GM21360 (cell line): ENCODE measurements at regions not wholly inside any gene's neighbourhood (a gene's known extent, or its start where the extent isn't known, plus 50 kb on each side); places are given as distances from the start of the nearest gene placed in this dataset.

Experiments used
- ATAC-seq: cut with Tn5 transposase; IDR thresholded peaks from one replicate; pipeline ENCODE4 v1.9.1; 2021; ENCODE audit warnings: mild to moderate bottlenecking, moderate library complexity; ENCODE audit not compliant: unreplicated experiment

GRCh38 chr1:239538239-239538988 is 152.0 kb downstream of the CHRM3 start:
- ATAC-seq = no peak

DNA sequence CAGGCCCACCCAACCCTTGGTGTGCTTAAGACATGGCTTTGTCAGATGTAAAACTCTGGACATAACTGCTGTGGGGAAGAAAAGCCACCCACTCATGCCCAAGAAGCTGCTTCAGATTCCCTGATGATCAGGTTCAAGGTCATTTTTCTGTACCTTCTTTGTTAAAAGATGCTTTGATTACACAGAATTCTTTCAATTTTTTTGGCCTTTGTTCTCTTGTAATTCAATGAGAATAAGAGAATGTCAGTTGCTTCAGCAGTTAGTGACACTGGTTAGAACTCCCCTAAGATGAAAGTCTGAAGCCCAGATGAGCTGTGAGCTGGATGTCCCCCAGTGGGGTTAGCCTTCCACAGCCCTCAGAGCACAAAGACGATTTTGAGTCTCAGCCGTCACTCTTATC is 152.7 kb downstream of the CHRM3 start:
- no peak for ATAC-seq

DNA sequence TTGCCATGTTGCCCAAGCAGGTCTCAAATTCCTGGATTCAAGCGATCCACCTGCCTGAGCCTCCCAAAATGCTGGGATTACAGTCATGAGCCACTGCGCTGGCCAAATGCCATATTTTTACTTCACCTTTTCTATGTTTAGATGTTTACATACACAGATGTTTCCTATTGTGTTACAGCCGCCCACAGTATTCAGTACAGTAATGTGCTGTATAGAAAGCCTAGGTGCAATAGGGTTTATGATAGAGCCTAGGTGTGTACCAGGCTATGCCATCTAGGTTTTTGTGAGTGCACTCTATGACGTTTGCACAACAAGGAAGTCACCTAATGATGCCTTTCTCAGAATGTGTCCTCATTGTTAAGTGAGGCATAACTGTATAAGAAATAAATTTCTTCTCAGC is 153.4 kb downstream of the CHRM3 start:
- ATAC-seq = no peak

DNA sequence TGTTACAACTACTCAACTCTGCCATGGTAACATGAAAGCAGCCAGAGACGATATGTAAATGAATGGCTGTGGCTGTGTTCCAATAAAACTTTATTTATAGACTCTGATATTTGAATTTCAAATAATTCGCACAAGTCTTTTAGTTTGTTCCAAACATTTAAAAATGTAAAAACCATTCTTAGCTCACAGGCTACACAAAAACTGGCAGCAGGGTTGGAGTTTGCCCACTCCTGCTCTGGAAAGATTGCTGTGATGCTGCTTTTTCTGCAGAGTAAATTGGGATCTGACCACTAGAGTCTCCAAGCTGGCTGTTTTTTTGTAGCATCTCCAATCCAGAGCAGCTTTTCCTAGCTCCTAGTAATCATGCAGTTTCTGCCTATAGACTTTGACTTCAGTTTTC is 157.5 kb downstream of the CHRM3 start:
- no peak for ATAC-seq

DNA sequence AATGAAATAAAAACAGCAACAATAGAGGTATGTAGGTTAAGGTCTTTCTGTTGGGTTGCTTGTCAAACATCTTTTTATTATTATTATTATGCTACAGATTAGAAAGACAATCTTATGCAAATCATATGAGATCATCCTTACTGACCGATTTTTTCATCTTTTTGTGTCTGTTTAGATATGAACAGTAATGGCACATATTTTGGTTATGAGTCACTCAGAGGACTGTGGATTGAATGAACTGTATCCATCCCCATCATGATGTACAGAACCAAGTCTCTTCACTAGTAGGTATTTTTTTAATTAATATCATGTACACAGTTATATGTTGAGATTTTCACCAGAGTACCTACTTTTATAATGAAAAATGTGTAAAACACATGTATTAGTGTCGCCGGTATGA is 159.1 kb downstream of the CHRM3 start:
- no peak for ATAC-seq

DNA sequence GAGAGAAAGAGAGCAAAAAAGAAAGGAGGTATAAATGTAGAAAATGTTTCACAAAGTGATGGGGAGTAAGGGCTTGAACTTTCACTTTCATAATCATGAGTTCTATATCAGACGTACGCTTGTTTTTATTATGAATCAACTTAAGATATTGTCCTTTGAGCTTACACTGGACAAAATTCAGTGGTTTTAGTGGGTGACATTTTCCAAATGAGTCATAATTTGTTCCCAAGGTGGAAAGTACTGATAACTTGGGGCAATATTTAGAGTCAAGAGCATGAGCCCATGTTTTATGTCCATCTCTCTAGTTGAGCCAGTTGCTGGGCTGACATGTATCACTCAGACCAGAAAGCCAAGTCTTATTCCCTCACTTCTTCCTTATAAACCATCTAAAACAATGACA is 161.6 kb downstream of the CHRM3 start:
- ATAC-seq = no peak

DNA sequence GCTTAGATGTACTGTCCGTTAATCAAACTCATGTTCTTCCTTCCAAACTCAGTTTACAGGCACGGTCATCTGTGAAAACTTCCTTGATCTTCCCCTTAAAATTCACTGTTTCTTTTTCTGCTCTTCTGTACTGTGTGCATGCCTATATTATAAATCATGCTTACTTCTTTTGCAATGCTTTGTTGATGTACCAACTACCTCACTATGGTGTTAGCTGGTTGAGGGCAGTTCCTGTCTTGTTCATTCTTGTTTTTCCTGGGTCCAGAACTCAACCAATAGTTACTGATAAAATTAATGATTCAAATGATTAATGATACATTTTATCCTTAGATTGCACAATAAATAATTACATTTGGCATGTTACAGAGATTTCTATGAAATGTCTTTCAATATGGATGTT is 163.8 kb downstream of the CHRM3 start:
- ATAC-seq = no peak

- no peak for ATAC-seq
Observed at GRCh38 chr1:239555350-239555749, 169.0 kb downstream of the CHRM3 start.

GRCh38 chr1:239558559-239558958 is 172.2 kb downstream of the CHRM3 start:
- no peak for ATAC-seq

- no peak for ATAC-seq
Observed at GRCh38 chr1:239558991-239559390, 172.6 kb downstream of the CHRM3 start.

DNA sequence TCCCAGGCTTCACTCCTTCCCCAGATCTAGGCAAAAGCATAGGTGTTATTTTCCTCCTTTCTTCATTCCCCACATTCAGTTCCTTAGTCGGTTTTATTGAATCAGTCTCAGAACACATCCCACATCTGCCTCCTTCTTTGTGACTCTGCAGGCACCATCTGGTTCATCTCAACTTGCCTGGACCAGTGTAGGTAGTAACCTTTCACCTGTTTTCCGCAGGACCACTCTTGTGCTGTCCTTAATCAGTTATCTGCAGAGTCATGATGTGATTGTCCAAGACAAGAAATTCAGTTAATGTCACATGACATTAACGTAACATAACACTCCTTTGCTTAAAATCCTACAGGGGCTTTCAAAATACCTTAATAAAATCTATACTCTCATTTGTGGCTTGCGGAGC is 174.6 kb downstream of the CHRM3 start:
- no peak for ATAC-seq

DNA sequence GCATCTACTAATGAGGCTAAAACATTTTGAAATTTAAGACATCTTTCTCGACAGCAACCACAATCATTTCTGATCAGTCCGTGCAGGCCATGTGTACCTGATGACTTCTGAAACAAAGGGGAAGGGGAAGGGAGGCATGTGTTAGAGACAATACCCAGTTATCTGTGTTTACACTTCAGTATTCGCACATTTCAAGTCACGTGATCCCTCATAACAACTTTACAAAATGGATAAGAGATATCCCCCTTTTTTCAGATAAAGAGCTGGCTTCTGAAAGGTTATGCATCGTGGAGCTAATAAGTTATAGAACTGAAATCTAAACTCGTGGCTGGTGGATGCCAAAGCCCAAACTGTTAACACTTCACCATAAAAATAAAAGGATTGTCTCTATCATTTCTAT is 175.7 kb downstream of the CHRM3 start:
- no peak for ATAC-seq

- no peak for ATAC-seq
Observed at GRCh38 chr1:239563681-239564080, 177.3 kb downstream of the CHRM3 start.

DNA sequence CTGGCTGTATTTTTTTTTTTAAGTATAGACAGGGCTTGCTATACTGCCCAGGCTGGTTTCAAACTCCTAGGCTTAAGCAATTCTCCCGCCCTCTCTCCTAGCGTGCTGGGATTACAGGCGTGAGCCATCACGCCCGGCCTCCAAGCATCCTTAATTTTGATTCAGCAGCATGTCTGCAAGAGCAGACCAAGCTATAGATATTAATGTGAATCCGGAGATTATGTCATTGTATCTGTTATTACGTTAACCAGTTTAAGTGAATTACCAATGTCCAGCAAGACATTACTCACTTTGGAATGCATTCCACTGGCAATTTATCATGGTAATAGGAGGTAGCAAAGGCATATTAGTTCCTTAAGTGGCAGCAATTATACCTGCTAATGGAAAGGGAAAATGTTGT is 179.7 kb downstream of the CHRM3 start:
- ATAC-seq = no peak

- ATAC-seq = no peak
Observed at GRCh38 chr1:239570878-239571277, 184.5 kb downstream of the CHRM3 start.

DNA sequence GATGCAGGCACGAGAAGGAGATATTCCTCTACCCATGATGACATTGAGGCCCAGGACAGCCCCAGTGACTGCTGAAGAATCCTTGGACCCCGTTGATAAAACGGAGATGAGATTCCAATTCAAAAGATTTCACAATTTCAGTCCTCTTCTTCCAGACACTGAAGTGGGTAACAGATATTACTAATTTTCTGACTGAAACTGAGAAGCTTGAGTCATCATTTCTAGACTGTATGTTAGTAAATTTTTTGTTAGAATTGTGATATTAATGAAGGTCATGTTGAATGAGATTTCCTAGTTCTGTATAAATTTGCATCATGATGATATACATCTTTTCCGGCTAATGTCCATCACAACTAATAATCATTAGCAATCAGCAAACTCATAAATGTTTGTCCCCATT is 185.8 kb downstream of the CHRM3 start:
- ATAC-seq = no peak

- no peak for ATAC-seq
Observed at GRCh38 chr1:239574112-239574511, 187.7 kb downstream of the CHRM3 start.

- ATAC-seq = no peak
Observed at GRCh38 chr1:239575113-239575512, 188.7 kb downstream of the CHRM3 start.

DNA sequence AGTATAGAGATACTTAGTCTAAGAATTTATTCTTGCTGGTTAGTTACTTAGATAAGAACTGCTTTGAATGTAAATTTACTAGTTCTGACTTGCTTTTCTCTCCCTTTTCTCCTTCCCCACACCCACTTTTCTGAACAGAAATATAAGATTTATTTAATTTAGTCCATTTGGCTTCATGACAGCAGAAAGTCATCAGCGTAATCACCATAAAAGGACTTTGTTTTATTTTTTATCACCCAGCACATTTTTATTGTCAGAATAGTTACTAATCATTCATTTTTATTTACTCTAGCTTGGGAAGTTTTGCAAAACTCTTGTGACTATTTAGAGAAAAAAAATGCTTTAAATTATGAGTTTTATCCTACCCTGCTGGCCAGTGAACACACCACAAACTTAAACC is 197.2 kb downstream of the CHRM3 start:
- ATAC-seq = no peak

GRCh38 chr1:239586128-239586527 is 199.8 kb downstream of the CHRM3 start:
- no peak for ATAC-seq

- ATAC-seq = no peak
Observed at GRCh38 chr1:239587066-239587465, 200.7 kb downstream of the CHRM3 start.

- ATAC-seq = no peak
Observed at GRCh38 chr1:239587574-239588369, 201.4 kb downstream of the CHRM3 start.
